ENCODE measurements at regions not wholly inside any gene's neighbourhood (a gene's known extent, or its start where the extent isn't known, plus 50 kb on each side); places are given as distances from the start of the nearest gene placed in this dataset.

- DNase-seq = no peak
Observed at GRCh38 chr5:8329773-8330172, 460.8 kb downstream of the MTRR start.

- no peak for DNase-seq
Observed at GRCh38 chr5:8332666-8333445, 463.9 kb downstream of the MTRR start.

- no peak for DNase-seq
Observed at GRCh38 chr5:8333485-8333884, 464.5 kb downstream of the MTRR start.

- no peak for DNase-seq
Observed at GRCh38 chr5:8333977-8334376, 465.0 kb downstream of the MTRR start.

GRCh38 chr5:8340261-8340660 is 471.3 kb downstream of the MTRR start:
- no peak for DNase-seq

- DNase-seq = peak; percentile 8
Observed at GRCh38 chr5:8340739-8341344, 471.9 kb downstream of the MTRR start.

GRCh38 chr5:8341406-8341805 is 472.5 kb downstream of the MTRR start:
- no peak for DNase-seq

GRCh38 chr5:8347984-8348383 is 479.0 kb downstream of the MTRR start:
- no peak for DNase-seq

GRCh38 chr5:8349855-8350254 is 480.9 kb downstream of the MTRR start:
- DNase-seq = no peak

- DNase-seq = no peak
Observed at GRCh38 chr5:8350644-8351339, 481.8 kb downstream of the MTRR start.

GRCh38 chr5:8355981-8356380 is 487.0 kb downstream of the MTRR start:
- no peak for DNase-seq

GRCh38 chr5:8360012-8360411 is 491.1 kb downstream of the MTRR start:
- DNase-seq = no peak

- DNase-seq = no peak
Observed at GRCh38 chr5:8362495-8362894, 493.5 kb downstream of the MTRR start.

GRCh38 chr5:8363138-8363537 is 494.2 kb downstream of the MTRR start:
- no peak for DNase-seq

- DNase-seq = no peak
Observed at GRCh38 chr5:8366266-8366665, 497.3 kb downstream of the MTRR start.

- no peak for DNase-seq
Observed at GRCh38 chr5:8376478-8376877, 507.5 kb downstream of the MTRR start.

- no peak for DNase-seq
Observed at GRCh38 chr5:8381972-8382371, 513.0 kb downstream of the MTRR start.

GRCh38 chr5:8382456-8382855 is 513.5 kb downstream of the MTRR start:
- DNase-seq = no peak

- no peak for DNase-seq
Observed at GRCh38 chr5:8383616-8384015, 514.7 kb downstream of the MTRR start.

- no peak for DNase-seq
Observed at GRCh38 chr5:8386719-8387288, 517.9 kb downstream of the MTRR start.

- peak; percentile 24 for DNase-seq
Observed at GRCh38 chr5:8391911-8392310, 523.0 kb downstream of the MTRR start.

- DNase-seq = no peak
Observed at GRCh38 chr5:8393240-8393639, 524.3 kb downstream of the MTRR start.

- no peak for DNase-seq
Observed at GRCh38 chr5:8394965-8395364, 526.0 kb downstream of the MTRR start.

Measured in right kidney (tissue), 1 donor.